Astrocyte (in vitro differentiated cells and primary cell): ENCODE measurements at regions not wholly inside any gene's neighbourhood (a gene's known extent, or its start where the extent isn't known, plus 50 kb on each side); places are given as distances from the start of the nearest gene placed in this dataset.

Source experiments
- DNase-seq: peaks from one replicate; pipeline ENCODE4 v3.0.0-alpha.2; 2010; ENCODE audit warnings: low read depth
- FAIRE-seq: peaks from 2 replicates; lab custom pipeline; 2011; peaks lifted over from hg19 to GRCh38; lab: Jason Lieb, UNC
- H2AFZ ChIP-seq: 2 replicates; pipeline ENCODE4 v1.6.0; 2012; ENCODE audit warnings: low read depth, low read length, inconsistent platforms
- H3K27ac ChIP-seq: 2 replicates; pipeline ENCODE4 v1.5.1; 2011; ENCODE audit warnings: low read depth, low read length, inconsistent platforms
- H3K27me3 ChIP-seq: 2 replicates; pipeline ENCODE4 v1.6.0; 2011; ENCODE audit warnings: low read length, inconsistent platforms; ENCODE audit not compliant: insufficient read depth
- H3K36me3 ChIP-seq: 2 replicates; pipeline ENCODE4 v1.5.1; 2011; ENCODE audit warnings: low read length, inconsistent platforms; ENCODE audit not compliant: insufficient read depth
- H3K4me1 ChIP-seq: 2 replicates; pipeline ENCODE4 v1.5.1; 2011; ENCODE audit warnings: low read length, inconsistent platforms; ENCODE audit not compliant: insufficient read depth
- H3K4me2 ChIP-seq: 2 replicates; pipeline ENCODE4 v1.6.0; 2012; ENCODE audit warnings: low read length, inconsistent platforms
- H3K4me3 ChIP-seq: 2 replicates; pipeline ENCODE4 v1.5.1; 2011; ENCODE audit warnings: low read depth, mild to moderate bottlenecking, low read length, inconsistent platforms; ENCODE audit not compliant: insufficient read depth
- H3K79me2 ChIP-seq: 2 replicates; pipeline ENCODE4 v1.6.0; 2012; ENCODE audit warnings: mild to moderate bottlenecking, low read length, inconsistent platforms; ENCODE audit not compliant: insufficient read depth
- H3K9ac ChIP-seq: 2 replicates; pipeline ENCODE4 v1.6.0; 2012; ENCODE audit warnings: mild to moderate bottlenecking, low read length, inconsistent platforms
- H3K9me3 ChIP-seq: 2 replicates; pipeline ENCODE4 v1.5.1; 2012; ENCODE audit warnings: low read depth, mild to moderate bottlenecking, low read length, inconsistent platforms; ENCODE audit not compliant: insufficient read depth
- H4K20me1 ChIP-seq: 2 replicates; pipeline ENCODE4 v1.6.0; 2012; ENCODE audit warnings: low read length, inconsistent platforms; ENCODE audit not compliant: insufficient read depth
- H3K27ac Mint-ChIP-seq: one replicate; pipeline ENCODE4 v1.8.0; 2021; ENCODE audit warnings: mild to moderate bottlenecking, mixed read lengths; ENCODE audit not compliant: unreplicated experiment
- H3K27me3 Mint-ChIP-seq: one replicate; pipeline ENCODE4 v1.8.0; 2021; ENCODE audit warnings: low read depth, mixed read lengths; ENCODE audit not compliant: unreplicated experiment
- H3K36me3 Mint-ChIP-seq: one replicate; pipeline ENCODE4 v1.8.0; 2021; ENCODE audit warnings: low read depth, mixed read lengths; ENCODE audit not compliant: unreplicated experiment
- H3K4me1 Mint-ChIP-seq: one replicate; pipeline ENCODE4 v1.8.0; 2021; ENCODE audit warnings: low read depth, mixed read lengths; ENCODE audit not compliant: unreplicated experiment
- H3K4me3 Mint-ChIP-seq: one replicate; pipeline ENCODE4 v1.8.0; 2021; ENCODE audit warnings: mild to moderate bottlenecking, moderate library complexity, mixed read lengths; ENCODE audit not compliant: unreplicated experiment
- H3K9me3 Mint-ChIP-seq: one replicate; pipeline ENCODE4 v1.8.0; 2021; ENCODE audit warnings: mild to moderate bottlenecking, mixed read lengths; ENCODE audit not compliant: unreplicated experiment
- CTCF ChIP-seq: IDR thresholded peaks from 2 replicates; pipeline ENCODE4 v1.5.1; 2011; ENCODE audit warnings: low read depth, mild to moderate bottlenecking, inconsistent platforms, low read length, moderate library complexity; ENCODE audit not compliant: insufficient read depth
- EZH2 ChIP-seq: IDR thresholded peaks from 2 replicates; pipeline ENCODE4 v1.6.1; 2012; ENCODE audit warnings: mild to moderate bottlenecking, low read length, inconsistent platforms; ENCODE audit not compliant: insufficient read depth

DNA sequence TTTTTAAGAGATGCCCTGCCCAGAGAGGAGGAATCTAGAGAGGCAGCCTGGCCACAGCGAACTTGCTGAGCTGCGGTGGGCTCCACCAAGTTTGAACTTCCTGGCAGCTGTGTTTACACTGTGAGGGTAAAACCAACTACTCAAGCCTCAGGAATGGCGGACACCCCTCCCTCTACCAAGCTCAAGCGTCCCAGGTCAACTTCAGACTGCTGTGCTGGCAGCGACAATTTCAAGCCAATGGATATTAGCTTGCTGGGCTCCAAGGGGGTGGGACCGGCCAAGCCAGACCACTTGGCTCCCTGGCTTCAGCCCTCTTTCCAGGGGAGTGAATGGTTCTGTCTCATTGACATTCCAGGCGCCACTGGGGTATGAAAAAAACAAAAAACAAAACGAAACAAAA, 289.4 kb downstream of the KCNS3 start:
- Histone ChIP-seq H3K79me2 (no peaks in the 10 kb centered on the region), H3K36me3 (no peaks in the 10 kb centered on the region), H3K4me2 (no peak overlapping the region), H3K9ac (no peak overlapping the region), H3K4me1 (peaks cover 14% of the 10 kb centered on the region), H4K20me1 (no peaks in the 10 kb centered on the region), H3K27me3 (no peaks in the 10 kb centered on the region), H2AFZ (no peak overlapping the region), H3K4me3 (no peak overlapping the region), H3K9me3 (no peaks in the 10 kb centered on the region), H3K27ac (no peak overlapping the region)
- no peak for TF ChIP-seq CTCF
- no peak for TF ChIP-seq EZH2
- Mint-ChIP-seq H3K27ac (no peak overlapping the region), H3K36me3 (no peaks in the 10 kb centered on the region), H3K9me3 (peaks cover 6% of the 10 kb centered on the region), H3K4me3 (no peak overlapping the region), H3K27me3 (no peaks in the 10 kb centered on the region), H3K4me1 (peaks cover 4% of the 10 kb centered on the region)
- FAIRE-seq, result no peak
- peak; percentile 40 for DNase-seq

GRCh38 chr2:18161681-18162080, 283.2 kb downstream of the KCNS3 start:
- H4K20me1 ChIP-seq, result no peaks in the 10 kb centered on the region
- FAIRE-seq, result no peak

More at GRCh38 chr2:18161681-18162080, 283.2 kb downstream of the KCNS3 start:
- H3K36me3 Mint-ChIP-seq, result no peaks in the 10 kb centered on the region
- TF ChIP-seq CTCF, result no peak
- TF ChIP-seq EZH2, result no peak
- H3K9ac ChIP-seq, result no peak overlapping the region
- H3K27ac ChIP-seq, result no peak overlapping the region
- H3K36me3 ChIP-seq, result no peaks in the 10 kb centered on the region
- H3K27me3 Mint-ChIP-seq, result no peaks in the 10 kb centered on the region
- H3K79me2 ChIP-seq, result no peaks in the 10 kb centered on the region
- no peaks in the 10 kb centered on the region for H3K4me1 ChIP-seq
- H2AFZ ChIP-seq, result no peak overlapping the region
- H3K27me3 ChIP-seq, result no peaks in the 10 kb centered on the region
- peaks cover 6% of the 10 kb centered on the region for H3K9me3 Mint-ChIP-seq
- H3K4me3 ChIP-seq, result no peak overlapping the region
- H3K27ac Mint-ChIP-seq, result no peak overlapping the region
- no peak overlapping the region for H3K4me2 ChIP-seq
- no peak overlapping the region for H3K4me3 Mint-ChIP-seq
- no peak for DNase-seq
- no peaks in the 10 kb centered on the region for H3K9me3 ChIP-seq
- H3K4me1 Mint-ChIP-seq, result no peaks in the 10 kb centered on the region
